H1 (cell line): ENCODE measurements at regions not wholly inside any gene's neighbourhood (a gene's known extent, or its start where the extent isn't known, plus 50 kb on each side); places are given as distances from the start of the nearest gene placed in this dataset.

Source experiments
- ASH2L ChIP-seq: fragments of 200-600, 300-600 bp; sonication (generic); IDR thresholded peaks from one replicate; pipeline ENCODE4 v1.7.1; 2017; ENCODE audit warnings: low read length
- CBX8 ChIP-seq: fragments of 300-800, 300-1000 bp; sonication (generic); IDR thresholded peaks from 2 replicates; pipeline ENCODE4 v1.7.1; 2016; ENCODE audit warnings: low read depth, low read length, borderline replicate concordance
- CEBPB ChIP-seq: IDR thresholded peaks from 2 replicates; pipeline ENCODE4 v1.6.1; 2012; ENCODE audit warnings: low read depth, low read length
- CTCF ChIP-seq, 3 experiments: IDR thresholded peaks; 1 replicate in 2 of 3; 2 replicates in 1 of 3; pipeline versions ENCODE4 v1.5.1 to v1.6.1; 2011; ENCODE audit warnings: low read length in 3 of 3, mild to moderate bottlenecking in 3 of 3, inconsistent platforms in 2 of 3, low read depth in 1 of 3, moderate library complexity in 1 of 3; ENCODE audit not compliant: insufficient read depth in 1 of 3; ENCODE audit errors: control extremely low read depth in 1 of 3
- E2F6 ChIP-seq: IDR thresholded peaks from 2 replicates; pipeline ENCODE4 v1.6.1; 2012; ENCODE audit warnings: inconsistent platforms
- EP300 ChIP-seq, 2 experiments: IDR thresholded peaks; 1 replicate in 1 of 2; 2 replicates in 1 of 2; pipeline ENCODE4 v1.6.1; 2011 to 2012; ENCODE audit warnings: low read depth in 2 of 2, low read length in 2 of 2, mild to moderate bottlenecking in 2 of 2, borderline replicate concordance in 1 of 2, inconsistent platforms in 1 of 2, moderate library complexity in 1 of 2
- EZH2 ChIP-seq: fragments of 200-600 bp; sonication (generic); IDR thresholded peaks from 2 replicates; pipeline ENCODE4 v1.7.1; 2012; ENCODE audit warnings: low read depth, mild to moderate bottlenecking, moderate library complexity, low read length, inconsistent platforms; ENCODE audit not compliant: severe bottlenecking
- JUND ChIP-seq: IDR thresholded peaks from 2 replicates; pipeline ENCODE4 v1.6.1; 2011; ENCODE audit warnings: mild to moderate bottlenecking, improper control_type of control experiment, low read length
- KDM1A ChIP-seq: fragments of 200-600, 300-600 bp; sonication (generic); IDR thresholded peaks from 2 replicates; pipeline ENCODE4 v1.7.1; 2016; ENCODE audit warnings: mild to moderate bottlenecking, low read length, borderline replicate concordance
- POLR2A ChIP-seq, 2 experiments: IDR thresholded peaks; 1 replicate in 1 of 2; 2 replicates in 1 of 2; pipeline ENCODE4 v1.6.1; 2011; ENCODE audit warnings: low read depth in 2 of 2, low read length in 2 of 2, mild to moderate bottlenecking in 2 of 2; ENCODE audit errors: control extremely low read depth in 1 of 2
- POLR2AphosphoS5 ChIP-seq: IDR thresholded peaks from 2 replicates; pipeline ENCODE4 v1.6.1; 2011; ENCODE audit warnings: low read depth, low read length
- SP2 ChIP-seq: IDR thresholded peaks from 2 replicates; pipeline ENCODE4 v1.6.1; 2012; ENCODE audit warnings: mild to moderate bottlenecking, low read length, inconsistent platforms

- no peak for TF ChIP-seq CTCF (IDR thresholded peaks at IDR 0.05; ENCODE audit: control extremely low read depth in 1 of 3, insufficient read depth in 1 of 3, low read depth in 1 of 3, low read length in 3 of 3)
- no peak for TF ChIP-seq CEBPB
- no peak for TF ChIP-seq SP2
- no peak for TF ChIP-seq POLR2AphosphoS5
- TF ChIP-seq KDM1A: no peak
- TF ChIP-seq EP300 (IDR thresholded peaks at IDR 0.05; ENCODE audit: borderline replicate concordance in 1 of 2, low read depth in 2 of 2, low read length in 2 of 2): no peak
- no peak for TF ChIP-seq ASH2L
- no peak for TF ChIP-seq E2F6
- no peak for TF ChIP-seq POLR2A (IDR thresholded peaks at IDR 0.05; ENCODE audit: control extremely low read depth in 1 of 2, low read depth in 2 of 2, low read length in 2 of 2)
- no peak for TF ChIP-seq CBX8
- TF ChIP-seq JUND: no peak
- TF ChIP-seq EZH2: no peak
These were observed 226.7 kb upstream of the NAV3 start for GRCh38 chr12:77603946-77604345.
